WTC11 (cell line): ENCODE measurements at regions not wholly inside any gene's neighbourhood (a gene's known extent, or its start where the extent isn't known, plus 50 kb on each side); places are given as distances from the start of the nearest gene placed in this dataset.

Experiments
- ATAC-seq: fragments of 200-7000 bp; cut with Tn5 transposase; 2 replicates; pipeline ENCODE4 v1.10.0; 2021; ENCODE audit warnings: mild to moderate bottlenecking, moderate library complexity
- CTCF ChIA-PET: fragments of 300-600 bp; sonication (Branson Sonifier 250); formaldehyde crosslinking; loops from one replicate; lab custom pipeline; 2021; ENCODE audit warnings: antibody characterized with exemption; lab: Charles Lee
- POLR2A ChIA-PET: fragments of 350-600 bp; sonication (Branson Sonifier 250); formaldehyde crosslinking; loops from one replicate; lab custom pipeline; 2021; ENCODE audit warnings: antibody characterized with exemption; lab: Charles Lee
- DNase-seq: peaks from one replicate; pipeline ENCODE4 v3.0.0; 2021; ENCODE audit warnings: low spot score
- H3K27ac Mint-ChIP-seq: 2 replicates; pipeline ENCODE4 v1.8.0; 2021; ENCODE audit warnings: mixed read lengths
- H3K27me3 Mint-ChIP-seq: 2 replicates; pipeline ENCODE4 v1.8.0; 2021; ENCODE audit warnings: low read depth, mild to moderate bottlenecking, moderate library complexity, mixed read lengths
- H3K36me3 Mint-ChIP-seq: 2 replicates; pipeline ENCODE4 v1.8.0; 2021; ENCODE audit warnings: mixed read lengths
- H3K4me1 Mint-ChIP-seq: 2 replicates; pipeline ENCODE4 v1.8.0; 2022; ENCODE audit warnings: mixed read lengths
- H3K4me3 Mint-ChIP-seq: 2 replicates; pipeline ENCODE4 v1.8.0; 2021; ENCODE audit warnings: mild to moderate bottlenecking, moderate library complexity, mixed read lengths
- H3K9me3 Mint-ChIP-seq: 2 replicates; pipeline ENCODE4 v1.8.0; 2021; ENCODE audit warnings: mixed read lengths
- AFF4 ChIP-seq: sonication (generic); formaldehyde crosslinking; IDR thresholded peaks from 2 replicates; pipeline ENCODE4 v1.8.1; 2023; ENCODE audit warnings: mild to moderate bottlenecking, missing genetic modification reagents, borderline replicate concordance
- CBFB ChIP-seq: sonication (generic); formaldehyde crosslinking; IDR thresholded peaks from 2 replicates; pipeline ENCODE4 v1.8.1; 2022; ENCODE audit warnings: mild to moderate bottlenecking, low read depth, missing genetic modification reagents
- CTCF ChIP-seq: fragments of 200-600 bp; IDR thresholded peaks from 2 replicates; pipeline ENCODE4 v1.8.0; 2022; ENCODE audit warnings: antibody characterized with exemption
- EMX1 ChIP-seq: fragments of 250-450 bp; sonication (Bioruptor Pico); IDR thresholded peaks from 2 replicates; pipeline ENCODE4 v1.8.0; 2021; ENCODE audit warnings: mild to moderate bottlenecking
- FOXP1 ChIP-seq: sonication (generic); formaldehyde crosslinking; IDR thresholded peaks from 2 replicates; pipeline ENCODE4 v1.8.0; 2022; ENCODE audit warnings: missing genetic modification reagents, mild to moderate bottlenecking, moderate library complexity, borderline replicate concordance
- FOXP4 ChIP-seq: sonication (generic); formaldehyde crosslinking; IDR thresholded peaks from 2 replicates; pipeline ENCODE4 v1.8.0; 2022; ENCODE audit warnings: mild to moderate bottlenecking, missing genetic modification reagents
- PRDM15 ChIP-seq: sonication (generic); formaldehyde crosslinking; IDR thresholded peaks from 2 replicates; pipeline ENCODE4 v1.8.0; 2022; ENCODE audit warnings: missing genetic modification reagents
- RELA ChIP-seq: sonication (generic); formaldehyde crosslinking; IDR thresholded peaks from 2 replicates; pipeline ENCODE4 v1.8.1; 2022; ENCODE audit warnings: missing genetic modification reagents, mild to moderate bottlenecking, borderline replicate concordance
- SP1 ChIP-seq: sonication (generic); formaldehyde crosslinking; conservative IDR thresholded peaks from 2 replicates; pipeline ENCODE4 v1.8.1; 2022; ENCODE audit warnings: missing genetic modification reagents
- TEAD1 ChIP-seq: sonication (generic); formaldehyde crosslinking; IDR thresholded peaks from 2 replicates; pipeline ENCODE4 v1.8.0; 2022; ENCODE audit warnings: mild to moderate bottlenecking, missing genetic modification reagents
- ZBTB43 ChIP-seq: sonication (generic); formaldehyde crosslinking; IDR thresholded peaks from 2 replicates; pipeline ENCODE4 v1.8.1; 2023; ENCODE audit warnings: mild to moderate bottlenecking, missing genetic modification reagents
- ZNF317 ChIP-seq: sonication (generic); formaldehyde crosslinking; IDR thresholded peaks from 2 replicates; pipeline ENCODE4 v1.8.1; 2023; ENCODE audit warnings: low read depth, mild to moderate bottlenecking, moderate library complexity, missing genetic modification reagents, borderline replicate concordance
- ZNF396 ChIP-seq: fragments of 250-450 bp; sonication (Bioruptor Pico); IDR thresholded peaks from 2 replicates; pipeline ENCODE4 v1.8.0; 2021; ENCODE audit warnings: mild to moderate bottlenecking, moderate library complexity, borderline replicate concordance

GRCh38 chr11:29538339-29539036, 478.3 kb downstream of the KCNA4 start:
- Mint-ChIP-seq H3K27me3 (no peaks in the 10 kb centered on the region), H3K27ac (no peak overlapping the region), H3K4me1 (no peaks in the 10 kb centered on the region), H3K9me3 (no peaks in the 10 kb centered on the region), H3K4me3 (no peak overlapping the region), H3K36me3 (no peaks in the 10 kb centered on the region)
- ATAC-seq: no peak
- TF ChIP-seq CTCF (no peak), CBFB (no peak), TEAD1 (CRISPR knock-in tag) (no peak), FOXP4 (CRISPR knock-in tag) (no peak), ZNF396 (CRISPR knock-in tag) (no peak), RELA (CRISPR knock-in tag) (no peak), SP1 (CRISPR knock-in tag) (no peak), FOXP1 (CRISPR knock-in tag) (no peak), ZBTB43 (CRISPR knock-in tag) (no peak), AFF4 (CRISPR knock-in tag) (no peak), PRDM15 (CRISPR knock-in tag) (no peak), EMX1 (no peak), ZNF317 (CRISPR knock-in tag) (no peak)
- no peak for DNase-seq
- CTCF ChIA-PET: no interaction called here
- POLR2A ChIA-PET: no interaction called here
